HG02973 (cell line): ENCODE measurements at regions not wholly inside any gene's neighbourhood (a gene's known extent, or its start where the extent isn't known, plus 50 kb on each side); places are given as distances from the start of the nearest gene placed in this dataset.

ENCODE experiments used
- ATAC-seq: cut with Tn5 transposase; IDR thresholded peaks from one replicate; pipeline ENCODE4 v1.9.1; 2021; ENCODE audit warnings: moderate library complexity; ENCODE audit not compliant: unreplicated experiment

DNA sequence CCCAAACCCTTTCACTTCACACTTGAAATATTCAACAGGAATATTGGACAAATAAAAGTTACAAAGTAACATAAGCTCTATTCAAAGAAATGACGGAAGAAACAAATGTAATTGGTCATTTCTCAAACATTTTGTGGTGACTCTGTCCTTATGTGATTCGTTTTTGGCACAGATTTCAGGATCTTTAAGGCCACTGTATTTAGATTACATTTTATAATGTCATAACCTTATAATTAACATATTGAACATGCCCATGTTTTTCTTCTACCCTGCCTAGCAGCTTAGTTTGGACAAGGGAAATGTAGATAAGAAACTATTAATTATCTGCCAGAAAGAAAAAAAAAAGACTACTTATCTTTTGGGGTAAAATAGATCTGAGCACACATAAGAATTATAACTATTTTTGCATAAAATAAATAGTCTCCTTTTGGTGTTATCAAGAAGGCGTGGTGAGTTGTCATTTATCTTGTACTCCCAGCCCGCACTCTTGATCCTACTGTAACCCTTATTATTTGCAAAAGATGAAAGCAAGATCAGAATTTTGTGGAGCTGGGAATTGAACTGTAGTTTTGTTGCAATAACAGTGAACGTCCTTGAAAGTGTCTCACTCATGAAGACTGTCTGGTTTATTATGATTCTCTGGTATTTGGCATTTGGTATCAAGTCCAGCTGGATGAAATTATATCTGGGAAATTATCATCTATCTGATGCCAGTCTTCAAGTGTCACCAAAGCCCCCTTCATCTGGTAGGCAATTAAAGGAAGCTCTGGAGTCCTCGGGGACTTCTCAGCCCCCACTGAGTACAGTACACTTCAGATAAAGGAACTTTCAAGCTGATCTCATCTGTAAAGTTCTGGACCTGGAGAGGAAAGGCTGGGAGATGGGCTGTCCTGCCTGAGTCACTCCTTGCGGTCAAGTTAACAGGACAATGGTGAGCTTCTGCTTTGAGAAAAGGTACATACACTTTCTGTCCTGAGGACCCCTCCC, 175.7 kb upstream of the INHBA start:
- no peak for ATAC-seq

- ATAC-seq, result no peak
These were observed 174.2 kb upstream of the INHBA start for GRCh38 chr7:41877118-41877517.

- no peak for ATAC-seq
These were observed 172.6 kb upstream of the INHBA start for GRCh38 chr7:41875513-41875912.

GRCh38 chr7:41874201-41874785, 171.4 kb upstream of the INHBA start:
- no peak for ATAC-seq

- no peak for ATAC-seq
These were observed 170.9 kb upstream of the INHBA start for GRCh38 chr7:41873741-41874140.

DNA sequence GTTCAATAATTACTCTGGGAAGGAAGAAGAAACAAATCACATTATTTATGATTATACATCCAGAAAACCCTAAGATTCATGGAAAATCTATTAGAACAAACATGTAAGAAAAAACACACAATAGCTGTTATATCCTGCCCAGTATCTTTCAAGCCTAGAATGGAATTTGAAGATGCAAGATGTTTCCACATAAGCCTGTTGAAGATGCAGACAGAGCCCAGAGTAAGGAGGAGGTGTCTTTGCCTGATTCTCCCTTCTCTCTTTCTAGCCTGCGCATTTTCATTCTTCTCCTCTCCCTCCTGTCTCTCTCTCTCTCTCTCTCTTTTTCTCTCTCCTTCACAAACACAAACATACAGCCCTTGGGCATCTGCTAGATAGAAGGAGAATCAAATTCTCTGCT, 170.1 kb upstream of the INHBA start:
- no peak for ATAC-seq

DNA sequence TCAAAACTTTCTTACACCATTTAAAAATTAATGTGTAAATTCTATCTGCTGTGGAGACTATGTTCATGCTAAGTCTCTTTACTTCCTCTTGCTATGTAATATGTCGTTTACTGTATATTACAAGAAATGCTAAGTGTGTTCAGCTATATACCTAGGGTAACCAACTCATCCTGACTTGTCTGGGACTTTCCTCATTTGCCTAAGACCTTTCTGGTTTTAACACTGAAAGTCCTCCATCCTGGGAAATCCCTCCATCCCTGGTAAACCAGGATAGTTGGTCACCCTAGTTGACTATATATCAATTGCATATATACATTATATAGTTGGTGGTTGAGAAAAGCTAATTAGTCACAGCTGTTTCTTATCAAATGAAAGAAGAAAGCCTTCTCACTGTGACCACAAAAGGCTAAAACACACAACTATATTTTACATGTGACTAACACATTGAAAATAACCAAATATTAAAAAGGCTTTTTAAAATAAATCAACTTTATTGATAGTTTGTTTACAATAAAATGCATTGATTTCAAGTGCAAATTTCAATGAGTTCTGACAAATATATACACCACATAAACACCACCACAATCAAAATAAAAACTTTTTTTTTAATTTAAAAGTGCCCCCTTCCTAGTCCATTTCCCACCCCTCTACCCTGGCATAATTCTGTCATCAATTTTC, 167.7 kb upstream of the INHBA start:
- ATAC-seq, result peak; percentile 59

DNA sequence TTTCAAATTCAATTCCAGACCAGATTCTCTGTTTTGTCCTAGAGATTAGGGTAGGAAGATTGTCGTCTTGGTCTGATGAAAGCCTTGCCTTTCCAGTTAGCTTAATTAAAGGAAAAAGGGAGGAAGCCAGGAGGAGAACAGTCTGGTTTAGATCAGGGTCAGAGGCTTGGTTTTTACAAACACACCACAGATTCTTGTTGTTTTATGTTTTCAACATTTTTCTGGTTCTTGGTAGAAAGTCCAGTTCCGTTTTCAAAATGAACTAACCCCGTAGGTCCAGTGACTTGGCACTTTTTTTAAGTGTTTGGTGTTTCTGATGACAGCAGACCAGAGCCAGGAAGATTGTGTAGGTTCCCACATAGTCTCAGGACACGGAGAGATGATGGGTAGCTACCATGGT, 167.1 kb upstream of the INHBA start:
- peak; percentile 21 for ATAC-seq

- no peak for ATAC-seq
These were observed 166.7 kb upstream of the INHBA start for GRCh38 chr7:41869596-41869995.

DNA sequence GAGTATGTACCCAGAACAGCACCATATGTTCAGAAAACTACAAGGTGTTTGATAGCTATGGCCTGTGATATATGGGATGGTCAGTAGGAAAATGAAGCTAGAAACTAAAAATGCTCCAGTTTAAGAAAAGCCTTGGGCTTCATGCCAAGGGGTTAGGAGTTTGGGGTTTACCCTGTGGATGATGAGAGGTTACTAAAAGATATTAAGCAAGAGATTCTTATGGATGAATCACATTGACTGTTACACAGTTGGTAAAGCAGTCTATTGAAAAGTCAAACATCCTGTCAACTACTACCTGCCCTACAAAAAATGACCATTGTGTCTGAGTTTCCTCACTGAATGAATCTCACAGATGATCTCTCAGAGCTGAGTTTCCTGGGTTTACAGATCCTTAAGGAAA, 166.2 kb upstream of the INHBA start:
- ATAC-seq, result no peak

DNA sequence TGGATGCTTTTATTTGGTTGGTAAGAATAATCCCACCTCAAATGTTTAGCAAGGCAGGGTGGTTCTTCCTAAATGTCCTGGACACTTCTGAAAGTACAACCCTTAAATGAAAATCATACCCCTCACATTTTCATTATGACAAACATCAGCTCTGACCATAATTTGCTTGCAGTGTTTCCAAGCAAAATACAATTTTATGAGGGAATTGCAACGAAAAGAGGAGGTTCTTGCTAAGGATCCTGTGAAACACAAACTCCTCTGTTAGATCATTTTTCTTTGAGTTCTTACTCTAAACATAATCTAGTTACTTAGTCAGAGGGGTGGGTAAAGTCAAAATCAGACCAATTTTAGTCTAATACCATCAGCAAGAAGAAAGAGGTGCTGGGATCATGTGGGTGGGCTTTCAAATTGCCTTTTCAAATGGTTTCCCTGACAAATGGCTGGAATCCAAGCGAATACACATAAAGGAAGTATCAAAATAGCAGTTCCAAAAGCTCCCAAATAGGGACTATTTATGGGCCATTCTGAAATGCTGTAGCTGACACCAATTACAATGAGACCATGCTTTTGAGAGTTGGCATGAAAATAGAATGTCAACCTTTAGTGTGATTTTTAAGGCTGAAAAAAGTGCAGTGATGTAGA, 164.9 kb upstream of the INHBA start:
- ATAC-seq, result no peak

DNA sequence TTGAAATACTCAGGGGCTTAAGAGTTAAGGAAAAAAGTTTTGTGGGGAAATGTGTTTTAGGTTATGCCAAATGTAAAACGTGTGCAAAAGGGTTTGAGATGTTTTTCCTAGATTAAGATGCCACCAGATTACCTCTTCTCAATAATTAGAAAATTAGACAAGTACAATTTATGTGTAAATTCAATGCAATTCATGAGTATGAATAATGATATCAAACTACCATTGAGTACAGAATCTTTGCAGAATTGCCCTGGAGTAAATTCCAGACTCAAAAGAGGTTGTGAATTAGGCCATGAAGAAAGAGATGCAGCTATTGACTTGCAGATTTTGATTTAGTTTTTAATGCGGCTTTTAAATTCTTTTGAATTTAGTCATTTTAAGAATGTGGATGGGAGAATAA, 159.4 kb upstream of the INHBA start:
- ATAC-seq, result no peak

DNA sequence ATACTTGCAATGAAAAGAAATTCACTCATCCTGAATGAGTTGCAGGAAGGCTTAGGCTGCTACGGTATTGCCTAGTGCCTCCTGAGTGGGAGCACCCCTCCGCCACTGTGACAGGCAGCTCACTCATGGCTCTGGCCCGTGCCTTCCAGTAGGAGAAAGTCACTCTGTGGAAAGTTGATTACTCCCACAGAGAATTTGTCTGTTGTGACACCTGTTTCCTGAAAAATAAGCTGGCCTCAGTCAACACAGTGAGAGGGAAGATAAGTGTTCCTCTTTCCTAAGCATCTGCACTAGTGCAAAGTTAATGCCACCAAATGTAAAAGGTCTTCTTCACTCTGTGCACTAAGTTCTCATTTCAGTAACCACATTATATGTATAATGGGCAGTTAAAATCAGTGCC, 158.8 kb upstream of the INHBA start:
- no peak for ATAC-seq

DNA sequence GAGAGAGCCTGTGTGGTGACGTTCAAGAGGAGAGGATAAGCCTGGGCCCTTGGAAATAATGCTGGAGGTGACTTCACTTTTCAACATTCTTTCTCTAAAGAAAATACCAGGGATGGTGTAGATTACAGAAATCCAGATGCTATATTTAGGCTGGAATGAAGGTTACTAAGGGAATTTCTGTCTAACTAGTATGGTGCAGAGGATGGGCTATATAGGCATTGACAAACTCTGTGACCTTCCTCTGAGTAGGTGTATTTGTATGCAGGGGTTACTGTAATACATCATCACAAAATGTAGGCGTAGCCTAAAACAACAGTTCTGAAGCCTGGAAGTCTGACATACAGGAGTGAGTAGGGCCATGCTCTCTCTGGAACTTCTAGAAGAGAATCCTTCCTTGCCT, 155.3 kb upstream of the INHBA start:
- no peak for ATAC-seq

DNA sequence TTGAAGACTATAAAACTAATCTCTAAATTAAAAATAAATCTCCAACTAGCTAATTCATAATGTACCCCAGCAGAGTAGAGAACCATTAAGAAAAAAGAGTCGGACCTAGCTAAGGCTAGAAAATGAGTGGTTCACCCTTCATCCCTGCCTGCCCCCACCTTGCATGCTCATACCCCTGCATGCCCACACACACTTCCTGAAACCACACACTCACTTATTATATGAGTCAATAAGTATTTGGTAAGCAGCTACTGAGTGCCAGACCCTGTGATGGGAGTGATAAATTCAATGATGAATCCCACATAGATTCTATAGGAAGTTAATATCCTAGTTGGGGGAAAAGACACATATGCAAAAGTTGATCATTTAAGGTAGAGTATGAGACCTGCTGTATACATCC, 152.9 kb upstream of the INHBA start:
- ATAC-seq, result no peak

DNA sequence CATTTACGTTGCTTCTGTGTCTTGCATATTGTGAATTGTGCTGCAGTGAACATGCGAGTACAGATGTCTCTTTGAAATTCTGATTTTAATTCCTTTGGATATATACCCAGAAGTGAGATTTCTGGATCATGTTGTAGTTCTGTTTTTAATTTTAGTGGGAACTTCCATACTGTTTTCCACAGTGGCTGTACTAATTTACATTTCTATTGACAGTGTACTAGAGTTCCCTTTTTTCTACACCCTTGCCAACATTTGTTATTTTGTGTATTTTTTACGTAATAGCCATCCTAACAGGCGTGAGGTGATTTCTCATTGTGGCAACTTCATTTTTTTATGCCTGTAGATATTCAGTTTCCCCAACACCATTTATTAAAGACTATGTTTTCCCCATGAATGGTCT, 144.7 kb upstream of the INHBA start:
- no peak for ATAC-seq

GRCh38 chr7:41847151-41847550, 144.3 kb upstream of the INHBA start:
- no peak for ATAC-seq

DNA sequence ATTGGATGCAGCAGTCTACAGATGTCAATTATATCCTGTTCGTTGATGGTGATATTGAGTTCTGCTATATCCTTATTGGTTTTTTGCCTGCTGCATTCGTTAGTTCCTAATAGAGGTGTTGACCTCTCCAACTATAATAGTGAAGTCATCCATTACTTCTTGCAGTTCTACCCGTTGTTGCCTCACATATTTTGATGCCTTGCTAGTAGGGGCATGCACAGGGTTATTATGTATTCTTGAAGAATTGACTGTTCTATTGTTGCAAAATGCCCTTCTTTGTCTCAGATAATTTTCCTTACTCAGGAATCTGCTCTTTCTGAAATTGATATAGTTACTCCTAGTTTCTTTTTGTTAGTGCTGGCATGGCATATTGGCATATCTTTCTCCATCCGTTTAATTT, 140.1 kb upstream of the INHBA start:
- ATAC-seq, result no peak

- no peak for ATAC-seq
These were observed 135.0 kb upstream of the INHBA start for GRCh38 chr7:41837916-41838315.

DNA sequence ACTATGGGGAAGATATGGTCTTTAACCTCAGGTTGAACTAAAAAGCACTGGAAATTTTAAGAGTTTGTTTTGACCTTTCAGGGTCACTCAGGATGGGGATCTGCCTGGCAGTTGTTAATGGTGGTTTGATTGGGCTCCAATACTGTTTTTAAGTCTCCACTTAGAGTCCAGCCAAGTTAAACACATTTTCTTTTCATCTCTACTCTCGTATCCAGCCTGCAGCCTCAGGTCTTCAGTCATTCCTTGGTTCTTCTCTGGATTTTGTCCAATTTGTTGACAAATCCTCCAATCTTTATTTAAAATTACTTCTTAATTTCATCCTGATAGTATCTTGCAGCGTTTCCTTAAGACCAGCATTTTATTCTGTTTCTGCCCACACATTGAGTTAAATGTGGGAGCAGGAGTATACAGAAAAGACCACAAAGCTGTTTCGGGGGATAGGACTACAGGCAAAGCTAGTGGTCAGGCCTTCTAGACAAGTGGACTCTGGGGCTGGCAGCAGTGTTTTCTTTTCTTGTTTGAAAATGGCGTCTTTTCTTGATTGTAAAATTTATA, 133.2 kb upstream of the INHBA start:
- no peak for ATAC-seq
